HCT116 (cell line): ENCODE measurements at regions not wholly inside any gene's neighbourhood (a gene's known extent, or its start where the extent isn't known, plus 50 kb on each side); places are given as distances from the start of the nearest gene placed in this dataset.

Experiments used
- CBX3 ChIP-seq: IDR thresholded peaks from 2 replicates; pipeline ENCODE4 v1.6.1; 2012; ENCODE audit warnings: low read depth
- CEBPB ChIP-seq: IDR thresholded peaks from 2 replicates; pipeline ENCODE4 v1.6.1; 2012; ENCODE audit warnings: low read depth
- CTCF ChIP-seq, 3 experiments: fragments of 200-600 bp in 1 of 3; sonication (generic) in 1 of 3; IDR thresholded peaks in 2 of 3; conservative IDR thresholded peaks in 1 of 3; 2 replicates each; pipeline ENCODE4 v1.5.1; 2012 to 2017; ENCODE audit warnings: low read depth in 2 of 3, low read length in 2 of 3, antibody characterized with exemption in 1 of 3, borderline replicate concordance in 1 of 3, control low read depth in 1 of 3, mild to moderate bottlenecking in 1 of 3, mixed read lengths in 1 of 3, mixed run types in 1 of 3, moderate library complexity in 1 of 3; ENCODE audit not compliant: insufficient read depth in 1 of 3
- EZH2 ChIP-seq: fragments of 200-600 bp; sonication (generic); IDR thresholded peaks from 2 replicates; pipeline ENCODE4 v1.6.1; 2017; ENCODE audit warnings: antibody characterized with exemption, mixed run types
- EZH2phosphoT487 ChIP-seq: fragments of 200-600 bp; IDR thresholded peaks from 2 replicates; pipeline ENCODE4 v1.6.1; 2018; ENCODE audit warnings: antibody characterized with exemption, borderline replicate concordance
- JUND ChIP-seq: IDR thresholded peaks from 2 replicates; pipeline ENCODE4 v1.6.1; 2012
- MAX ChIP-seq: IDR thresholded peaks from 2 replicates; pipeline ENCODE4 v1.6.1; 2012
- POLR2A ChIP-seq: IDR thresholded peaks from 2 replicates; pipeline ENCODE4 v1.7.0; 2011; ENCODE audit warnings: borderline replicate concordance; ENCODE audit not compliant: insufficient read depth, insufficient read length; ENCODE audit errors: extremely low read depth
- POLR2AphosphoS5 ChIP-seq: IDR thresholded peaks from 2 replicates; pipeline ENCODE4 v1.6.1; 2011; ENCODE audit warnings: mild to moderate bottlenecking, low read depth, low read length, moderate library complexity
- REST ChIP-seq: IDR thresholded peaks from 2 replicates; pipeline ENCODE4 v1.6.1; 2012; ENCODE audit warnings: low read depth
- SIN3A ChIP-seq: IDR thresholded peaks from 2 replicates; pipeline ENCODE4 v1.6.1; 2012; ENCODE audit warnings: low read depth
- ZBTB33 ChIP-seq: IDR thresholded peaks from 2 replicates; pipeline ENCODE4 v1.6.1; 2011; ENCODE audit warnings: mild to moderate bottlenecking, low read length, moderate library complexity; ENCODE audit not compliant: insufficient replicate concordance; ENCODE audit errors: extremely low read depth
- ZNF274 ChIP-seq: fragments of 200-500 bp; sonication (Bioruptor generic); IDR thresholded peaks from 2 replicates; pipeline ENCODE4 v1.6.1; 2014; ENCODE audit warnings: mild to moderate bottlenecking, low read depth, low read length, inconsistent platforms

- TF ChIP-seq REST: no peak
- no peak for TF ChIP-seq CTCF (IDR thresholded peaks at IDR 0.05 in 2 of 3, conservative IDR thresholded peaks at IDR 0.05 in 1 of 3; ENCODE audit: borderline replicate concordance in 1 of 3, insufficient read depth in 1 of 3, low read depth in 2 of 3, low read length in 2 of 3)
- no peak for TF ChIP-seq JUND
- TF ChIP-seq POLR2A: no peak
- TF ChIP-seq CBX3: no peak
- TF ChIP-seq MAX: no peak
- no peak for TF ChIP-seq ZBTB33
- no peak for TF ChIP-seq EZH2
- TF ChIP-seq ZNF274: no peak
- TF ChIP-seq POLR2AphosphoS5: no peak
- TF ChIP-seq SIN3A: no peak
- TF ChIP-seq CEBPB: no peak
- TF ChIP-seq EZH2phosphoT487: no peak
Measured at GRCh38 chr10:2800178-2800577, 267.2 kb upstream of the PFKP start.
